HUES48 (cell line): ENCODE measurements at regions not wholly inside any gene's neighbourhood (a gene's known extent, or its start where the extent isn't known, plus 50 kb on each side); places are given as distances from the start of the nearest gene placed in this dataset.

Experiments
- H3K27ac ChIP-seq: one replicate; pipeline ENCODE4 v1.7.0; 2013; ENCODE audit warnings: low read depth, low read length, inconsistent platforms
- H3K27me3 ChIP-seq: 2 replicates; pipeline ENCODE4 v1.6.1; 2013; ENCODE audit warnings: mild to moderate bottlenecking, low read length; ENCODE audit not compliant: control insufficient read depth, insufficient read depth
- H3K36me3 ChIP-seq: 2 replicates; pipeline ENCODE4 v1.6.1; 2013; ENCODE audit warnings: low read length; ENCODE audit not compliant: control insufficient read depth, insufficient read depth
- H3K4me1 ChIP-seq: 2 replicates; pipeline ENCODE4 v1.6.1; 2013; ENCODE audit warnings: mild to moderate bottlenecking, low read length; ENCODE audit not compliant: control insufficient read depth, insufficient read depth
- H3K4me3 ChIP-seq: 2 replicates; pipeline ENCODE4 v1.5.1; 2013; ENCODE audit warnings: mild to moderate bottlenecking, low read depth, low read length
- H3K9ac ChIP-seq: 2 replicates; pipeline ENCODE4 v1.6.1; 2013; ENCODE audit warnings: mild to moderate bottlenecking, low read depth, low read length, moderate library complexity
- H3K9me3 ChIP-seq: 2 replicates; pipeline ENCODE4 v1.6.1; 2013; ENCODE audit warnings: low read length; ENCODE audit not compliant: control insufficient read depth, insufficient read depth

DNA sequence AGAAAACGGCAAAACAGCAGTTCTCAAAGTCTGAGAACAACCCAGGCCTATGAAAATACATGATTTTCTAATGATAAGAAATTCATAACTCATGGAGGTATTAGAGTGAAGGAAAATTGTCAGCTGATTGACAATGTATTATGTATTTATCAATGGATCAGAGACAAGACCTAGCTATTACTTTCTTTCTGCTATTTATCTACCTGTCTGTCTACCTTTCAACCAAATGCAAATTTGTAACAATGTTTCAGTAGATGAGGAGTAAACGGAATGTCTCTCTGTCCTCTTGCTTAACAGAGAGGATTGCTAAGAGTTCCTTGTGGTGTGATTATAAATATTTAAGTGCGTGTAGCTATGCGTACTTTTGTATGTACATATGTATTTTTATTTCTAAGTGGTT, 568.7 kb upstream of the RGS18 start:
- Histone ChIP-seq H3K27ac (no peak overlapping the region), H3K9ac (no peak overlapping the region), H3K9me3 (no peaks in the 10 kb centered on the region), H3K4me3 (no peak overlapping the region), H3K27me3 (no peaks in the 10 kb centered on the region), H3K36me3 (no peaks in the 10 kb centered on the region), H3K4me1 (no peaks in the 10 kb centered on the region)

- Histone ChIP-seq H3K4me3 (no peak overlapping the region), H3K9me3 (no peaks in the 10 kb centered on the region), H3K27me3 (no peaks in the 10 kb centered on the region), H3K27ac (no peak overlapping the region), H3K4me1 (no peaks in the 10 kb centered on the region), H3K36me3 (no peaks in the 10 kb centered on the region), H3K9ac (no peak overlapping the region)
These were observed 567.7 kb upstream of the RGS18 start for GRCh38 chr1:191590578-191590977.

GRCh38 chr1:191592039-191592438, 566.2 kb upstream of the RGS18 start:
- H3K9ac ChIP-seq = no peak overlapping the region
- no peak overlapping the region for H3K4me3 ChIP-seq
- H3K27ac ChIP-seq = no peak overlapping the region
- H3K36me3 ChIP-seq = no peaks in the 10 kb centered on the region
- no peaks in the 10 kb centered on the region for H3K9me3 ChIP-seq
- no peaks in the 10 kb centered on the region for H3K4me1 ChIP-seq
- H3K27me3 ChIP-seq = no peaks in the 10 kb centered on the region

GRCh38 chr1:191592907-191593306, 565.4 kb upstream of the RGS18 start:
- Histone ChIP-seq H3K4me3 (no peak overlapping the region), H3K9me3 (no peaks in the 10 kb centered on the region), H3K27me3 (no peaks in the 10 kb centered on the region), H3K4me1 (no peaks in the 10 kb centered on the region), H3K36me3 (no peaks in the 10 kb centered on the region), H3K27ac (no peak overlapping the region), H3K9ac (no peak overlapping the region)

- Histone ChIP-seq H3K9me3 (no peaks in the 10 kb centered on the region), H3K27ac (no peak overlapping the region), H3K36me3 (no peaks in the 10 kb centered on the region), H3K4me3 (no peak overlapping the region), H3K9ac (no peak overlapping the region), H3K4me1 (no peaks in the 10 kb centered on the region), H3K27me3 (no peaks in the 10 kb centered on the region)
These were observed 563.1 kb upstream of the RGS18 start for GRCh38 chr1:191595170-191595569.

GRCh38 chr1:191608367-191608766, 549.9 kb upstream of the RGS18 start:
- H3K9me3 ChIP-seq = no peaks in the 10 kb centered on the region
- H3K4me1 ChIP-seq = no peaks in the 10 kb centered on the region
- H3K27me3 ChIP-seq = no peaks in the 10 kb centered on the region
- H3K4me3 ChIP-seq = no peak overlapping the region
- no peak overlapping the region for H3K9ac ChIP-seq
- H3K27ac ChIP-seq = no peak overlapping the region
- H3K36me3 ChIP-seq = no peaks in the 10 kb centered on the region

GRCh38 chr1:191609305-191609704, 549.0 kb upstream of the RGS18 start:
- H3K4me1 ChIP-seq = no peaks in the 10 kb centered on the region
- H3K27ac ChIP-seq = no peak overlapping the region
- H3K4me3 ChIP-seq = no peak overlapping the region
- no peaks in the 10 kb centered on the region for H3K9me3 ChIP-seq
- no peaks in the 10 kb centered on the region for H3K27me3 ChIP-seq
- H3K9ac ChIP-seq = no peak overlapping the region
- H3K36me3 ChIP-seq = no peaks in the 10 kb centered on the region

DNA sequence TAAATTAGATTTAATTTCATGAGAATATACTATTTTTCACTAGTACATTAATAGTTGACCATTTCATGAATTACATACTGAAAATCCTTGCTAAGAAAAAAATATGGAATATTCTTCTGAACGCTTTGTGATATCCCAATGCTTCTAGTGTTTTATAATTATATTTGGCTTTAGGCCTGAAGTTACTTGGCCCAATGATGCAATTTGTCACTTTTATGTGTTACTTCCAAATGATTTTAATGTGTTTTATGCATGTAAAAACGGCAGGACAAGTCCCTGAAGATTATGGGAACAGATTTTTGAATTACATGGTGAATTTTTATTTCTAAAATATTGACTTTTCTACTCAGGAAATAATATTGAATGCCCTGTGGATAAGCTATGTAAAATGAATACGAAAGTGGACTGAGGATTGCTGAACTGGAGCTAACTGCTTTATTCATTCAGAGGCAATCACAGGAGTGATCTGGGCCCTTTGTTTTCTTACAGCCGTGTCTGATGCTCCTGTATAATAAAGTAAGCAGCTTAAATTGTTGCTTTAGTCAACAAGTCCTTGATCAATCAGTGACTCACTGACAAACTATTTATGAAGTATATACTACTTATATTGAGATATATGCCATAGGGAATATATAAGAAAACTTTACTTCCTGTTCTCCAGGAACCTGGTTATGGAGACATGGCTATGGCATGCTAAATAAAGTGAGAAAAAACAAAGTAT, 543.0 kb upstream of the RGS18 start:
- Histone ChIP-seq H3K4me1 (no peaks in the 10 kb centered on the region), H3K27me3 (no peaks in the 10 kb centered on the region), H3K4me3 (no peak overlapping the region), H3K36me3 (no peaks in the 10 kb centered on the region), H3K27ac (no peak overlapping the region), H3K9me3 (no peaks in the 10 kb centered on the region), H3K9ac (no peak overlapping the region)

DNA sequence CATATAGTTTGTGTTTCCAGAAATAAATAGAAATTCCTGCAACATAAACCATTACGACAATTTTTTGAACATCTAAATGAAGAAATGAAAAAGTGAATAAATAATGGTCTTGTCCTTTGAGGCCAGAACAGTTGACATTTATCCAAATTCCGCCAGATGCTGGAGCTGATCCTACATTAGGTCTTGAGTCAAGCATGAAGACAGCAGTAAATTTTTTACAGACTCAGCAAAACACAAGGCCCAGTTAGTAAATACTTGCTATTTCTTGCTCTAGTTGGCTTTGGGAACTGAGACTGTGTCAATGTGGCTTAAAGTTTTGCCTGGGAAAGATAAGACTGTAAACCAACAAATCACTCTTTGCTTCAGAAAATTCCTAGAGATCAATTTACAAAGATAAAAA, 540.1 kb upstream of the RGS18 start:
- no peaks in the 10 kb centered on the region for H3K27me3 ChIP-seq
- H3K9me3 ChIP-seq = no peaks in the 10 kb centered on the region
- H3K4me1 ChIP-seq = no peaks in the 10 kb centered on the region
- H3K27ac ChIP-seq = no peak overlapping the region
- H3K4me3 ChIP-seq = no peak overlapping the region
- H3K36me3 ChIP-seq = no peaks in the 10 kb centered on the region
- H3K9ac ChIP-seq = no peak overlapping the region

- Histone ChIP-seq H3K27ac (no peak overlapping the region), H3K4me3 (no peak overlapping the region), H3K36me3 (no peaks in the 10 kb centered on the region), H3K4me1 (no peaks in the 10 kb centered on the region), H3K9ac (no peak overlapping the region), H3K9me3 (0 out of 2 replicates have a peak, but pooled peaks cover 3% of the 10 kb centered on the region), H3K27me3 (no peaks in the 10 kb centered on the region)
These were observed 537.4 kb upstream of the RGS18 start for GRCh38 chr1:191620883-191621282.

DNA sequence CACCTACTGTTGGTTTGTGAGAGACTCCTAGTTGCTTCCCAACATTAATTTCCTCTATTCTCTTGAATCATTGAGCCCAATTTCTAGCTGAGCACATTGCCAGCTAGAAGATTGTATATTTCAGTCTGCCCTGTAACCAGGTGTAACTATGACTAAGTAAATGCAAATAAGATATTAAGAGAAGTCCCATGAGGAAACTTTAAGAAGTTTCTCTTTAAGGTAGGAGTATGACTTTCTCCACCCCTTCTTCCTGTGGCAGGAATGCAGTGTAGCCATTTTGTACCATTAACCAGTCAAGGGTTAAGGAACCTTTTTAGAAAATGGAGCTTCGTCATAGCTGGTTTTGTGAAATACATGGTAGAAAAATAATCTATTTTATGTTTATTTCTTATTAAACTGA, 534.2 kb upstream of the RGS18 start:
- H3K27me3 ChIP-seq = no peaks in the 10 kb centered on the region
- no peak overlapping the region for H3K27ac ChIP-seq
- no peak overlapping the region for H3K4me3 ChIP-seq
- no peaks in the 10 kb centered on the region for H3K4me1 ChIP-seq
- H3K36me3 ChIP-seq = no peaks in the 10 kb centered on the region
- 0 out of 2 replicates have a peak, but pooled peaks cover 3% of the 10 kb centered on the region for H3K9me3 ChIP-seq
- no peak overlapping the region for H3K9ac ChIP-seq
